ENCODE measurements at regions not wholly inside any gene's neighbourhood (a gene's known extent, or its start where the extent isn't known, plus 50 kb on each side); places are given as distances from the start of the nearest gene placed in this dataset.

DNA sequence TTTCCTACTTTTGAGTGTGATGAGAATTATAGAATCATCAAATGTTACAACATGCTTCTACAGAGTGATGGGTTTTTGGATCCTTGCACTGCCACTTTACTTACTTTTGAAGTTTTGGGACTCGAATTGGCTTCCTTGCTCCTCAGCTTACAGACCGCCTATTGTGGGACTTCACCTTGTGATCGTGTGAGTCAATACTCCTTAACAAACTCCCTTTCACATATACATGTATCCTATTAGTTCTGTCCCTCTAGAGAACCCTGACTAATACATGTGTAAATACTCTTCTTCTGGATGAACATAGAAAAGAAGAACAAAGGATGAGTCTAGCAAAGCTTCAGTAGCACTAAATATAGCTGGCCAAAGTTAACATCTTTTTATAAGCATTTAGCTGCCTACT is 98.7 kb upstream of the PDE4D start:
- DNase-seq (no peak), ATAC-seq (no peak)
- Histone ChIP-seq H3K9me3 (no peaks in the 10 kb centered on the region), H3K4me3 (no peak overlapping the region), H3K27me3 (no peaks in the 10 kb centered on the region), H3K27ac (no peak overlapping the region), H3K4me1 (no peaks in the 10 kb centered on the region), H3K36me3 (no peaks in the 10 kb centered on the region)
- intact Hi-C loops (cut with DNase I), result no loop called here
- TF ChIP-seq, protein P1, sequence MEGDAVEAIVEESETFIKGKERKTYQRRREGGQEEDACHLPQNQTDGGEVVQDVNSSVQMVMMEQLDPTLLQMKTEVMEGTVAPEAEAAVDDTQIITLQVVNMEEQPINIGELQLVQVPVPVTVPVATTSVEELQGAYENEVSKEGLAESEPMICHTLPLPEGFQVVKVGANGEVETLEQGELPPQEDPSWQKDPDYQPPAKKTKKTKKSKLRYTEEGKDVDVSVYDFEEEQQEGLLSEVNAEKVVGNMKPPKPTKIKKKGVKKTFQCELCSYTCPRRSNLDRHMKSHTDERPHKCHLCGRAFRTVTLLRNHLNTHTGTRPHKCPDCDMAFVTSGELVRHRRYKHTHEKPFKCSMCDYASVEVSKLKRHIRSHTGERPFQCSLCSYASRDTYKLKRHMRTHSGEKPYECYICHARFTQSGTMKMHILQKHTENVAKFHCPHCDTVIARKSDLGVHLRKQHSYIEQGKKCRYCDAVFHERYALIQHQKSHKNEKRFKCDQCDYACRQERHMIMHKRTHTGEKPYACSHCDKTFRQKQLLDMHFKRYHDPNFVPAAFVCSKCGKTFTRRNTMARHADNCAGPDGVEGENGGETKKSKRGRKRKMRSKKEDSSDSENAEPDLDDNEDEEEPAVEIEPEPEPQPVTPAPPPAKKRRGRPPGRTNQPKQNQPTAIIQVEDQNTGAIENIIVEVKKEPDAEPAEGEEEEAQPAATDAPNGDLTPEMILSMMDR (IDR thresholded peaks at IDR 0.05), result no peak

DNA sequence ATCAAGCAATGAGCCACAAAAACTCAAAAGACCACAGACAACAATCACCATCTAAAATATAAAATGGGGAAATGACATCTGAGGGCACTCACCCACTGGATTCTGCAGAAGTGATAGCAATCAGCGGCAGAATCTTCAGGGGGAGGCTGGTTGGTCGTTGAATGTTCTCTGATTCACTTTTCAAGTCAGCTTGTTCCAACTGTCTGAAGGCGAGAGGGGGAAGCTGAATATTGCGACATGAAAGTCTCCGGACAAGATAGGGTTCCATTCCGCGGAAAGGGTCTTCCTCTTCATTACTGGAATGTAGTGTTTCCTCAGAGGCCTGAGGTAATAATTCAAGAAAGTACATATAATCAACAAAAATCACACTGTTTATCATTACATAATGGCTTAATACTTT is 94.9 kb upstream of the PDE4D start:
- H3K27ac ChIP-seq, result no peak overlapping the region
- DNase-seq (no peak), ATAC-seq (no peak)
- TF ChIP-seq, protein P1 (IDR thresholded peaks at IDR 0.05), result no peak
- intact Hi-C loops (cut with DNase I), result no loop called here
- H3K9me3 ChIP-seq, result no peaks in the 10 kb centered on the region
- no peak overlapping the region for H3K4me3 ChIP-seq
- no peaks in the 10 kb centered on the region for H3K27me3 ChIP-seq
- H3K4me1 ChIP-seq, result no peaks in the 10 kb centered on the region
- H3K36me3 ChIP-seq, result no peaks in the 10 kb centered on the region

DNA sequence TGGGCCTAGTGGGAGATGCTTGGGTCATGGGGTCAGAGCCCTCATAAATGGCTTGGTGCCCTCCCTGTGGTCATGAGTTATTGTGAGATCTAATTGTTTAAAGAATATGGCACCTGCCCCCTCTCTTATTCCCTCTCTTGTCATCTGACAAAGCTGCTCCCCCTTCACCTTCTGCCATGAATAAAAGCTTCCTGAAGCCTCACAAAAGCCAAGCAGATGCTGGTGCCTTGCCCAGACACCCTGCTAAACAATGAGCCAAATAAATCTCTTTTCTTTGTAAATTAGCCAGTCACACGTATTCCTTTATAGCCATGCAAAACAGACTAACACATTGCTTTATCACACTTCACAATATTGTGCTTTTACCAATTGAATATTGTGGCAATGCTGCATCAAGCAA is 82.8 kb upstream of the PDE4D start:
- ATAC-seq (no peak), DNase-seq (no peak)
- Histone ChIP-seq H3K4me3 (no peak overlapping the region), H3K36me3 (no peaks in the 10 kb centered on the region), H3K27me3 (no peaks in the 10 kb centered on the region), H3K4me1 (no peaks in the 10 kb centered on the region), H3K9me3 (no peaks in the 10 kb centered on the region), H3K27ac (no peak overlapping the region)
- TF ChIP-seq, protein P1 (IDR thresholded peaks at IDR 0.05), result no peak
- intact Hi-C loops (cut with DNase I), result no loop called here

DNA sequence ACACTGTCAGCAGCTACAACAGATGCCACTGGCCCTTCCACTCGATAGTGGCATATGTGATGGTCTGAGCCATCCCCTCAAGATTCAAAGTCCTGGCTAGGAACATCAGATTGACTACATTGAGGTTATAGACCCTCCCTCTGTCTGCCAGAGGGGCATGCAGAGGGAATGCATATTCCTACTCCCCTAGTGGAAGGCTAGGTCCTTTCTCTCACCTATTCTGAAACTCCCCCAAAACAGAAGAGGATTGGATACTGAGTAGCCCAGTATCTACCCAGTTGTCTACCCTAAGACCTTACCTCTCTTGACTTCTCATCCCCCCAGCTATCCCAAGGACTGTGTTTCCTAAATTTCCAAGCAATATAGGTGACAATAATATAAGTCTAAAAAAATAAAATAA is 78.5 kb upstream of the PDE4D start:
- Histone ChIP-seq H3K4me3 (no peak overlapping the region), H3K4me1 (no peaks in the 10 kb centered on the region), H3K27ac (no peak overlapping the region), H3K27me3 (no peaks in the 10 kb centered on the region), H3K36me3 (no peaks in the 10 kb centered on the region), H3K9me3 (no peaks in the 10 kb centered on the region)
- DNase-seq (no peak), ATAC-seq (no peak)
- intact Hi-C loops (cut with DNase I), result no loop called here
- TF ChIP-seq, protein P1 (IDR thresholded peaks at IDR 0.05), result no peak

DNA sequence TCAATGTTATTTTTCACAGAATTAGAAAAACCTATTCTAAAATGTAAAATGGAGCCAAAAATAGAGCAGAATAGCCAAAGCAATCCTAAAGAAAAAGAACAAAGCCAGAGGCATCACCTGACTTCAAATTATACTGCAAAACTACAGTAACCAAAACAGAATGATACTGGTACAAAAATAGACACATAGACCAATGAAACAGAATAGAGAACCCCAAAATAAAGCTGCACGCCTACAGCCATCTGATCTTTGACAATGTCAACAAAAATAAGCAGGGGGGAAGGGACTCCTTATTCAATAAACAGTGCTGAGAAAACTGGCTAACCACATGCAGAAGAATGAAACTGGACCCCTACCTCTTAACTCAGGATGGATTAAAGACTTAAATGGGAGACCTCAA is 65.8 kb upstream of the PDE4D start:
- ATAC-seq, result no peak
- H3K4me3 ChIP-seq, result no peak overlapping the region
- H3K9me3 ChIP-seq, result no peaks in the 10 kb centered on the region
- TF ChIP-seq, protein P1 (IDR thresholded peaks at IDR 0.05), result no peak
- no peaks in the 10 kb centered on the region for H3K27me3 ChIP-seq
- intact Hi-C loops (cut with DNase I), result no loop called here
- H3K36me3 ChIP-seq, result no peaks in the 10 kb centered on the region
- no peaks in the 10 kb centered on the region for H3K4me1 ChIP-seq
- no peak for DNase-seq
- H3K27ac ChIP-seq, result no peak overlapping the region

All from left lung (tissue), 4 donors.